Dendritic cell treated with granulocyte-macrophage colony-stimulating factor and Interleukin-4, amounts not matched to agents 40 ng/mL and 50 ng/mL, for 4 days (primary cell): ENCODE measurements at regions not wholly inside any gene's neighbourhood (a gene's known extent, or its start where the extent isn't known, plus 50 kb on each side); places are given as distances from the start of the nearest gene placed in this dataset.

Experiments
- H3K27ac Mint-ChIP-seq: one replicate; pipeline ENCODE4 v1.8.0; 2022; ENCODE audit warnings: mild to moderate bottlenecking, mixed read lengths
- H3K27me3 Mint-ChIP-seq: one replicate; pipeline ENCODE4 v1.8.0; 2022; ENCODE audit warnings: mild to moderate bottlenecking, mixed read lengths
- H3K36me3 Mint-ChIP-seq: one replicate; pipeline ENCODE4 v1.8.0; 2022; ENCODE audit warnings: low read depth, mixed read lengths
- H3K4me1 Mint-ChIP-seq: one replicate; pipeline ENCODE4 v1.8.0; 2022; ENCODE audit warnings: low read depth, mixed read lengths
- H3K4me3 Mint-ChIP-seq: one replicate; pipeline ENCODE4 v1.8.0; 2022; ENCODE audit warnings: mild to moderate bottlenecking, moderate library complexity, mixed read lengths
- H3K9me3 Mint-ChIP-seq: one replicate; pipeline ENCODE4 v1.8.0; 2022; ENCODE audit warnings: mixed read lengths
- intact Hi-C: fragments of 100-400 bp; cut with micrococcal nuclease; formaldehyde crosslinking; loops from one replicate; pipeline ENCODE4 v1.15.0; 2022

DNA sequence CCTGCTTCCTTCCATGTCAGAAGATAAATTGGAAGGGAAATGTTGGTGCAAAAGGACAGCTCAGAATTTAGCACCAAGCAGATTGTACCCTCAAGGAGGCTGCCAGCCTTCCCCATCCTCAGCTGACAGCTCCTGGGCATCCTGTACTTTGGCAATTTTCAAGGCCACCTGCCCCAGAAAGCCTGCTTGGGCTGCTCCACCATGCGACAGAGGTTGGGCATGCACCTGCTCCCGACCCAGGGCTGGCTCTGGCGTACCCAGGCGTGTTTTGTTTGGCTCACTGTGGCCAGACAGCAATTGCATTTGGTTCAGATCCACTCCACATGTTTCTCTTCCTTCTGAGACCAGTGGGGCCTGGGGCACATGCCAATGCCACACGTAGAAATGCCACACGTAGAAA lies 547.8 kb downstream of the NPHP4 start:
- Mint-ChIP-seq H3K27me3 (peaks cover 1% of the 10 kb centered on the region), H3K4me3 (no peak overlapping the region), H3K4me1 (no peaks in the 10 kb centered on the region), H3K27ac (no peak overlapping the region), H3K36me3 (no peaks in the 10 kb centered on the region), H3K9me3 (peaks cover 3% of the 10 kb centered on the region)
- intact Hi-C loops, result no loop called here

DNA sequence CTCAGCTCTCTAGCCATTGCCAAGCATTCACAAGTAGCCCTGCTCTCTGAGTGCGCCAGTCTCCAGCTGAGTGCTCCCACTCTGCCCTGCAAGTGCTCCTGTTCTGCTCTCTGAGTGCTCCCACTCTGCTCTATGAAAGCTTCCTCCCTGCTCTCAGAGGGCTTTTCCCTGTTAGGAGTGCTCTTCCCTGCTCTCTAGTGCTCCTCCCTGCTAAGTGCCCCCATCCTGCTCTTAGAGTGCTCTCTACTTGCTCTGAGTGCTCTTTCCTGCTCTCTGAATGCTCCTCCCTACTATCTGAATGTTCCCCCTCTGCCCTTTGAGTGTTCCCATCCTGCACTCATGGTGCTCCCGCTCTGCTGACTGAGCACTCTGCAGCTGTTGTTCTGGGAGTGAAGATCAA lies 555.4 kb downstream of the NPHP4 start:
- Mint-ChIP-seq H3K27ac (no peak overlapping the region), H3K4me3 (no peak overlapping the region), H3K9me3 (peaks cover 8% of the 10 kb centered on the region), H3K4me1 (no peaks in the 10 kb centered on the region), H3K27me3 (peaks cover 2% of the 10 kb centered on the region), H3K36me3 (no peaks in the 10 kb centered on the region)
- intact Hi-C loops, result no loop called here

DNA sequence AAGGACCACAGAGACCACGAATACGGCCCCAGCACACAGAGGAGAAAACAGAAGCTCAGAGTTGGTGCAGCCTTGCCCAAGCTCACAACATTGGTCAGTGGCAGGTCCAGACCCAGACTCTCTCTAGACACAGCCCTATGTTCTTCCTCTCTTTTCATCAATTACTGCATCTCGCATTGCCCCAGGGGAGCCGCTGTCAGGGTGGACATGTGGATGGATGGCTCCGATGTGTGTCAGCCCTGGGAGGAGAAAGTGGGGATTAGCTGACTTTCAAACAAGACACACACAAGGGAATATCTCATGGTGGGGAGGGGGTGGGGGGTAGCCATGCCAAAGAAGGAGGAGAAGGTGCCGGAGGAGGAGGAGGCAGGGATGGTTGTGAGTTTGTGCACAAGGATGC lies 556.8 kb downstream of the NPHP4 start:
- Mint-ChIP-seq H3K4me1 (no peaks in the 10 kb centered on the region), H3K36me3 (no peaks in the 10 kb centered on the region), H3K27me3 (peaks cover 2% of the 10 kb centered on the region), H3K4me3 (no peak overlapping the region), H3K27ac (no peak overlapping the region), H3K9me3 (peaks cover 8% of the 10 kb centered on the region)
- intact Hi-C loops, result no loop called here

DNA sequence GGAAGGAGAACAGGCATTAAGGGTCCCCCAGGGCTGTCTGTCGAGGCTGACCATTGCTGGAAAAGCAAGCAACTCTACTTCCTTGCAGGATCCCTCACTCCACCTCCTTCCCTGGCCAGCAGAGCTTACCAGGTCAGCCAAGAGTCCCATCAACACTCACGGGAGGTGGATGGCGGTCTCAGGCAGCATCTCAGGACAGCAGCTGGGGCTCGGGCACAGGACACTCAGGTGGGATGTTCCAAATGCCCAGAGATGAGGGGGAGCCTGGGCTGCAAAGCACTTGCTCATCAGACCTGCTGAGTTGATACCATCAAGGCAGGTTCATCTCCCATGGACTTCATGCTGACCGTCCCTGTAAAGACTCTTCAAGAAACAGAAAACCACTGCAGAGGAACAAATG lies 559.8 kb downstream of the NPHP4 start:
- no peak overlapping the region for H3K27ac Mint-ChIP-seq
- intact Hi-C loops, result no loop called here
- no peak overlapping the region for H3K4me3 Mint-ChIP-seq
- H3K4me1 Mint-ChIP-seq, result no peaks in the 10 kb centered on the region
- no peaks in the 10 kb centered on the region for H3K9me3 Mint-ChIP-seq
- peaks cover 2% of the 10 kb centered on the region for H3K27me3 Mint-ChIP-seq
- no peaks in the 10 kb centered on the region for H3K36me3 Mint-ChIP-seq

DNA sequence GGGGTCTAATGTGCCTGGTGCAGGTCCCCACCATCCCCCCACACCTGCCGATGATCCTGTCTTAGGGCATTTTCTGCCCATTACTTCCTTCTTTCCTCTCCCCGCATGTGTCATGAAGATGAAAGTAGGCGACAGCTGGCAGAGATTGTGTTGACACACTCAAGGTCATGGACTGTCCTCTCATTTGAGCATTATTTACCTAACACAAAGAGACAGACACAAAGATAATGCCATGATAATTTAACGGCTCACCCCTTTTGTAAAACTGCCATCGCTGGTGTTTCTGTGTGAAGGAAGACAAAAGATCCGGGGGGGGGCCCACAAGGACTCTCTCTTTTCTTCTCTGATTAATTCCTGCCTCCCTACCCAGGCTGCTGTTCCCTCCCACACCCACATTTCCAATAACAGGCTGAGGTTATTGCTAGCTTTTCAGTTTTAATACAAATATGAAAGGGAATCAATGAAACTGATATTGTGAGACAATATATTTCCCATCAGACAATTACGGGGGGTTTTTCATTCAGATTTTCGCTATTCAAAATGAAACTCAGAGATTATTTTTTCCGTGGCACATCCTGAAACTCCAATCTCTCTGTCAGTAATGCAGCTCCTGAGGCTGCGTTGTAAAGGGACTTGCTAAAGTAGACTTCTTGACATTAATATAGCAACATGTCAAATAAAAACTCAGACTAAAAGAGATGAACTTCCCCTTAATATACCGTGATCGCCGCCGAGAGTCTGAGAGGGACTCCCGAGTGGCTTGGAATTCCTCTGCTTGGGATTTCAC lies 561.1 kb downstream of the NPHP4 start:
- peaks cover 4% of the 10 kb centered on the region for H3K27me3 Mint-ChIP-seq
- no peaks in the 10 kb centered on the region for H3K4me1 Mint-ChIP-seq
- H3K9me3 Mint-ChIP-seq, result no peaks in the 10 kb centered on the region
- H3K36me3 Mint-ChIP-seq, result no peaks in the 10 kb centered on the region
- no peak overlapping the region for H3K27ac Mint-ChIP-seq
- no peak overlapping the region for H3K4me3 Mint-ChIP-seq
- intact Hi-C loops, result no loop called here

DNA sequence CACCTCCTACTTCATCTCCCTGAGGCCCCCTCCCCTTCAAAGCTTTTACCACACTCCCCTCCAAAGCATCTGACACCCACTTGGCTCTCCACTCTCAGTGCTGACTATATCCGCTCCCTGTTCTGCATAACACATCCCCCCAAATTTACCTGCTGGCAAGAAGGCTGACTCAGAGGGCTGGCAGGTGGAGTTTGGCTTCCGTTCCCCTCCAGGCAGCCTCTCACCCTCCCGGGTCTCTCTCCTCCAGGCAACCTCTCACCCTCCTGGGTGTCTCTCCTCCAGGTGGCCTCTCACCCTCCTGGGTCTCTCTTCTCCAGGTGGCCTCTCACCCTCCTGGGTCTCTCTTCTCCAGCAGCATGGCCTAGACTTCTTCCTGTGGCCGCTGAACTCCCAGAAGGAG lies 562.1 kb downstream of the NPHP4 start:
- intact Hi-C loops, result no loop called here
- H3K4me3 Mint-ChIP-seq, result no peak overlapping the region
- no peaks in the 10 kb centered on the region for H3K36me3 Mint-ChIP-seq
- peaks cover 7% of the 10 kb centered on the region for H3K27me3 Mint-ChIP-seq
- H3K27ac Mint-ChIP-seq, result no peak overlapping the region
- no peaks in the 10 kb centered on the region for H3K9me3 Mint-ChIP-seq
- no peaks in the 10 kb centered on the region for H3K4me1 Mint-ChIP-seq

DNA sequence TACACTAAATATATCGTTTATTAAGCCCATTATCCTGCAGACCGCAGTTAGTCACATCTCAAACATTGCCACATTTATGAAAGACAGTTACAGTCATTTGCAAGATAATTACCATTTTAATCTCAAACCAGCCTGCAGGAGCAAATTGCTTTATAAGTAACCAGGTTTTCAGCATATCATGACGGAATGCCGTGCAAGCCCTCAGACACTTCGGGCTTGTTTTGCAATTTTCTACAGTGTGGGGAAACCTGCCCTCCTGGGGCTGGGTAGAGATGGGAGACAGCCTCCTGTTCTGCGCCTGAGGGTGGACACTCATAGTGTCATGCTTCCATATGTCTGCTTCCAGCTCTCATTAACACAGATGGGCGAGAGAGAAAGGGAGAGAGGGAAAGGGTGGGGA lies 563.9 kb downstream of the NPHP4 start:
- Mint-ChIP-seq H3K27ac (no peak overlapping the region), H3K4me1 (no peaks in the 10 kb centered on the region), H3K4me3 (no peak overlapping the region), H3K27me3 (peaks cover 16% of the 10 kb centered on the region), H3K36me3 (no peaks in the 10 kb centered on the region), H3K9me3 (no peaks in the 10 kb centered on the region)
- intact Hi-C loops, result no loop called here

DNA sequence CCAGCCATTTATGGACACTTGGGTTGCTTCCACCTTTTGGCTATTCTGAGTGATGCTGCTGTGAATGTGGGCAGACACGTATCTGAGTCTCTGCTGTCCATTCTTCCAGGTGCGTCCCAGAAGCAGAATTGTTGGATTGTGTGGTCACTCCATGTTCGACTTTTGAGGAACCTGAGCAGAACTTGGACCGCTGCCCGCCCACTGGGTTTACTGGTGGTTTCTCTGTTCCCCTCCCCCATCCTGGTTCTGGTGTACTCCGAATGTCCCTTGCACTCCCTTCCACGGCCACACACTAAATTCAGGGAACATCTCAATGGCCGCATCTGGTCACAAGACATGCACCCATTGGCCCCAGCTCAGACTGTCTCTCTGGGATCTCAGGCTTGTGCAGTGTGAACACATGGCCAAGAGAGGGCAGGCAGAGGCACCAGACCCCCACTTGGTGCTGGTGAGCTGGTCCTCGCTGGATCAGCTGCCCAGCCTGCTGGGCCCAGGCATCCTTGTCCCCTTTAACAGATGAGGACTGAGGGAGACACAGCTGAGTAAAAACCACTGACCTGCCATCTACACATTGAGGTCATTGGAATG lies 565.1 kb downstream of the NPHP4 start:
- H3K36me3 Mint-ChIP-seq, result no peaks in the 10 kb centered on the region
- no peak overlapping the region for H3K4me3 Mint-ChIP-seq
- H3K27ac Mint-ChIP-seq, result no peak overlapping the region
- intact Hi-C loops, result no loop called here
- H3K27me3 Mint-ChIP-seq, result peaks cover 18% of the 10 kb centered on the region
- H3K9me3 Mint-ChIP-seq, result no peaks in the 10 kb centered on the region
- H3K4me1 Mint-ChIP-seq, result no peaks in the 10 kb centered on the region

DNA sequence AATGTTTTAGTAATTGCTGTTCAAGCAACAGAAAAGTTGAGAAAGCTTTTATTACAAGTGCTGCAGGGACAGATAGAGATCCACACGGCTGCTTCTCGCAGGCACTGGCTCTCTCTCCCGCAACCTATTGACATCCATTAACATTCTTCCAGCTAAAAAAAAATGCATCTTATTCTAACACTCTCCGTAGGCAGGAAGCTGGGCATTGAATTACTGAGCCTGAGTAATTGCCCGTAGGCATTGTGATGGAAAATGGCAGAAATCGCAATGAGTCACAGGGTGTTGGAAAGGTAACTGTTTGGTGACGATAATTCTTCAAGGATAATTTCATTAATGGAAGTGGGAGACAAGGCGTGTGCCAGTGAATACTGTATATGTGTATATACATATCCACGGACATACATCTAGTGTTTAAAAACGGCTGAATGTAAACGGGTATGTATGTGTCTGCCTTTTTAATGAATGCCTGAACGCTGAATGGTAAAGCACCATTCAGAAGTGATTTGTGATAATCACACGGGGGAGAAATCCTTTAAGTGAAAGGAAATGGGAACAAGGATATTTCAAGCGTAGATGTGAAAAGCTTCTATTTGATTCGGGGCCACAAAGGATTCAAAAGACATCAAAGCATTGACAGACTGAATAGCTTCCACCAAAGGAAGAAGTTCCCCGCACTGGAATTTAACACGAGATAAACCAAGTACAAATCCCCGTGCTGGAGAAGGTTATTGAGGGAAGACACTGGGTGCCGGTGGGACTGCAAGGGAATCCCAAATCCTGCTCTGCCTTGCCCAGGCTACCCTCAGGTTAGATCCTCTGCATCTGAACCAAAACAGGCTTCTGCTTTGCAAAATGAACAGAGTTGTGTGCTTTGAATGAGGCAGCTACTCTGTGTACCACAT lies 567.2 kb downstream of the NPHP4 start:
- Mint-ChIP-seq H3K9me3 (no peaks in the 10 kb centered on the region), H3K27ac (no peak overlapping the region), H3K4me1 (no peaks in the 10 kb centered on the region), H3K27me3 (peaks cover 18% of the 10 kb centered on the region), H3K36me3 (no peaks in the 10 kb centered on the region), H3K4me3 (no peak overlapping the region)
- intact Hi-C loops, result no loop called here

DNA sequence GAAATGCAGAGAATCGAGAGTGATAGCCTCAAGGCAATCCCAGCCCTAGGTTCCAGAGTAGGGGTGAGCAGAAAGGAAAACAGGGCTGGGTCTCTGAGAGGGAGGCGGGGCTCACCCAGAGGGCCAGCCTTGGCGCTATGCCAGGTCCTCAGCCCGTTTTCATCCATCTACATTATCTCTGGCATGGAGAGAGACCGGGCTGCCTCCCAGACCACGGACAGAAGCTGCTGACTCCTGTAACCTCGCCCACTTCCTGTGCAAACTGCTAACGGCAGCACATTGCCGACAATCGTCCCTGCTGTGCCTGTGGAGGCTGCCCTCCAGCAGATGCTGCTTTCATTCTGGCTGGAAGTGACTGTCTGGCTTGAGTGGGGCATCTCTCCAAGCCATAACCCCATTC lies 569.1 kb downstream of the NPHP4 start:
- Mint-ChIP-seq H3K4me1 (no peaks in the 10 kb centered on the region), H3K27ac (no peak overlapping the region), H3K27me3 (peaks cover 18% of the 10 kb centered on the region), H3K4me3 (no peak overlapping the region), H3K9me3 (no peaks in the 10 kb centered on the region), H3K36me3 (no peaks in the 10 kb centered on the region)
- intact Hi-C loops, result no loop called here

DNA sequence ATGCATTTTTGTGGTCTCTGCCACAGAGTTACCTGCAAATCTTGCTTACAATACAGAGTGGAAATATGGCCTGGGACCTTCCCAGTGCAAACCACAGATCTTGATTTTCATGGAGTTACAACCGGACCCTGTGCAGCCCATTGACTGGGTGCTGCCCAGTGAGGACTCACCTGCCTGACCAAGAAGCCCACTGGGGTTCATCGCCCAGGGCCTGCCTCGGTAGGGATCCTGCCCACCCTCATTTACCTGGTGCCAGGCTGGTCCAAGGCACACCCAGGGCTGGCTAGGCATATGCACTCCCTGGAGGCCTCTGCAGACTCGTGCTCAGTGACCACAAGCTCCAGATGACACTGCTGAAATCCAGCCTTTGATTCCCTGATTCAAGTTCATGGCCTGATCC lies 572.7 kb downstream of the NPHP4 start:
- no peak overlapping the region for H3K4me3 Mint-ChIP-seq
- no peaks in the 10 kb centered on the region for H3K4me1 Mint-ChIP-seq
- intact Hi-C loops, result no loop called here
- no peaks in the 10 kb centered on the region for H3K36me3 Mint-ChIP-seq
- no peak overlapping the region for H3K27ac Mint-ChIP-seq
- H3K9me3 Mint-ChIP-seq, result no peaks in the 10 kb centered on the region
- H3K27me3 Mint-ChIP-seq, result peaks cover 8% of the 10 kb centered on the region

DNA sequence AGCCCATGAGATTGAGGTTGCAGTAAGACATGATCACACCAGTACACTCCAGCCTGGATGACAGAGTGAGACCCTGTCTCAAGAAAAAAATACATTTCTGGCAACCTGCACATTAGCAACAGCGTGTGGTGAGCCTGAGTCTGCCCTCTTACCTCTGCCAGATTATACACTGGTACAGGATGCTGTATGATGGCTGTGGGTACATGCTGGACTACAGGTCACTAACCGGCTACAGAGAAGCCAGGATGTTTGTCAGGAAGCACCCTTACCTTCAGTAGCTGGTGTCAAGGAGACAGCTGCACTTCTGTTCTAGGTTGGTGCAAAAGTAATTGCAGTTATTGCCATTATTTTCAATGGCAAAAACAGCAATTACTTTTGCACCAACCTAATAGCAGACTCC lies 575.7 kb downstream of the NPHP4 start:
- Mint-ChIP-seq H3K36me3 (no peaks in the 10 kb centered on the region), H3K27ac (no peak overlapping the region), H3K27me3 (no peaks in the 10 kb centered on the region), H3K9me3 (no peaks in the 10 kb centered on the region), H3K4me1 (no peaks in the 10 kb centered on the region), H3K4me3 (no peak overlapping the region)
- intact Hi-C loops, result no loop called here

DNA sequence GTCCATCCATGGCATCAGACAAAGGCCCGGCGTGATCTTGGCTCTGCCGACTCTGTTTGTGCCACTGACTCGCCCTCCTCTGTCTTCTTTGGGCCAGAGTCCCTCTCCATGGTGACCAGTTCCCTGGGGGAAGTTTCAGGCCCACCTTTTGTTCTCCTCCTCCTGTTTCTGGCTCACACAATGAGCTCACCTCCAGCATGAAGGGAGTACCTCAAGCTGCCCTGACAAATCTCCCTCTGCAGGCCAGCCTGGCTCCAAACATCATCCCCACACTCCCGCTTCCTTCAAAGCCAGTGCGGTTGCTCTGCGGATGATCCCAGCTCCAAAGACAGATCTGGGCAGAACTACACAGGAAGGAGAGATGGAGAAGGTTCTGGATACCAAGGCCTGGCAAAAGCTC lies 576.6 kb downstream of the NPHP4 start:
- H3K27me3 Mint-ChIP-seq, result no peaks in the 10 kb centered on the region
- H3K9me3 Mint-ChIP-seq, result no peaks in the 10 kb centered on the region
- H3K27ac Mint-ChIP-seq, result no peak overlapping the region
- no peaks in the 10 kb centered on the region for H3K4me1 Mint-ChIP-seq
- H3K4me3 Mint-ChIP-seq, result no peak overlapping the region
- intact Hi-C loops, result no loop called here
- no peaks in the 10 kb centered on the region for H3K36me3 Mint-ChIP-seq

DNA sequence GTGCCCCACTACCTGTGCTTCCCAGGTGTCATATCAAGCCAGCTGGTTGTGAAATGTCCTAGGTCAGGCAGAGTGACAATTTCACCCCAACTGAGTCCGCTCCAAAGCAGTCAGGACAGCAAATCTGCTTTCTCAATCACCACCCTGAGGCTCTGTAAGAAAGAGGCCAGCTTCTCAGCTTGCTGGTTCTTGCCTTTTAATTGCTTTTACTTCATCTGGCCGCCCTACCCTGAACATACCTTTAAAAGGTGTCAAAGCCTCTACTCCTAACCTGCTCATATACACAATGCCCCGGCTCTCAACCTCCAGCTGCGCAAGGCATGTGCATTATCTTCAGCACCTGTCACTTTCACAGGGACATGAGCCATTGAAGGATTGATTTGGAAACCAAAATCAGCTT lies 581.6 kb downstream of the NPHP4 start:
- H3K9me3 Mint-ChIP-seq, result no peaks in the 10 kb centered on the region

More for the DNA sequence above, 581.6 kb downstream of the NPHP4 start:
- Mint-ChIP-seq H3K4me3 (no peak overlapping the region), H3K27ac (no peak overlapping the region), H3K4me1 (no peaks in the 10 kb centered on the region), H3K36me3 (no peaks in the 10 kb centered on the region), H3K27me3 (no peaks in the 10 kb centered on the region)
- intact Hi-C loops, result no loop called here
